ENCODE measurements at regions not wholly inside any gene's neighbourhood (a gene's known extent, or its start where the extent isn't known, plus 50 kb on each side); places are given as distances from the start of the nearest gene placed in this dataset.

DNA sequence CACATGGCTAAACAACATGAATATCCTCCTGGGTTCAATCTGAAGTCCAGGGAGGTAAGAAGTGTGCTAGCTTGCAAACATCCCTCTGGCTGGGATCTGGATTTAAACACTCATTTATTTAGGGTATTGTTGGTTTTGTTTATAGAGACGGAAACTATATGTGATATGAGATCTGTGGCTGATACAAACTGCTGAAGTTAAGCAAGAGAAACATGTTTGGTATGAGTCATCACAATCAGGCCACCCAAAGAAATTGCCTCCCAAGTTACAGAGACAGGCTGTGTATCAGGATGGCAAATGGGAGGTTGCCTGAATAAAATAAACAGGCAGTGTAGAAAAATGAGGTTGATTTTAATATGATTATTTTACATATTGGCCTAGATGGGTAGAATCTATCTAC, 562.1 kb downstream of the IGSF11 start:
- TF ChIP-seq NRF1 (IDR thresholded peaks at IDR 0.05; ENCODE audit: low read depth, low read length) (no peak), EP300 (IDR thresholded peaks at IDR 0.05; ENCODE audit: borderline replicate concordance in 1 of 2, low read depth in 1 of 2, low read length in 1 of 2) (no peak), CTCF (IDR thresholded peaks at IDR 0.05) (no peak), EZH2phosphoT487 (IDR thresholded peaks at IDR 0.05; ENCODE audit: borderline replicate concordance, low read depth) (no peak), POLR2AphosphoS5 (IDR thresholded peaks at IDR 0.05; ENCODE audit: low read depth, low read length) (no peak), RAD21 (IDR thresholded peaks at IDR 0.05; ENCODE audit: low read length) (no peak), YY1 (IDR thresholded peaks at IDR 0.05; ENCODE audit: low read depth) (no peak), TCF12 (IDR thresholded peaks at IDR 0.05) (no peak), SIN3A (IDR thresholded peaks at IDR 0.05; ENCODE audit: borderline replicate concordance, low read depth, low read length) (no peak), RXRA (IDR thresholded peaks at IDR 0.05; ENCODE audit: borderline replicate concordance, low read depth) (no peak), FOXJ3 (CRISPR knock-in tag; IDR thresholded peaks at IDR 0.05) (no peak)
- TF ChIP-seq, protein P1, sequence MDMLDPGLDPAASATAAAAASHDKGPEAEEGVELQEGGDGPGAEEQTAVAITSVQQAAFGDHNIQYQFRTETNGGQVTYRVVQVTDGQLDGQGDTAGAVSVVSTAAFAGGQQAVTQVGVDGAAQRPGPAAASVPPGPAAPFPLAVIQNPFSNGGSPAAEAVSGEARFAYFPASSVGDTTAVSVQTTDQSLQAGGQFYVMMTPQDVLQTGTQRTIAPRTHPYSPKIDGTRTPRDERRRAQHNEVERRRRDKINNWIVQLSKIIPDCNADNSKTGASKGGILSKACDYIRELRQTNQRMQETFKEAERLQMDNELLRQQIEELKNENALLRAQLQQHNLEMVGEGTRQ (IDR thresholded peaks at IDR 0.05; ENCODE audit: borderline replicate concordance, low read depth, low read length): no peak
- TF ChIP-seq, protein P2, sequence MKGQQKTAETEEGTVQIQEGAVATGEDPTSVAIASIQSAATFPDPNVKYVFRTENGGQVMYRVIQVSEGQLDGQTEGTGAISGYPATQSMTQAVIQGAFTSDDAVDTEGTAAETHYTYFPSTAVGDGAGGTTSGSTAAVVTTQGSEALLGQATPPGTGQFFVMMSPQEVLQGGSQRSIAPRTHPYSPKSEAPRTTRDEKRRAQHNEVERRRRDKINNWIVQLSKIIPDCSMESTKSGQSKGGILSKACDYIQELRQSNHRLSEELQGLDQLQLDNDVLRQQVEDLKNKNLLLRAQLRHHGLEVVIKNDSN (IDR thresholded peaks at IDR 0.05; ENCODE audit: borderline replicate concordance, low read depth): no peak
